Smooth muscle cell (in vitro differentiated cells): ENCODE measurements at regions not wholly inside any gene's neighbourhood (a gene's known extent, or its start where the extent isn't known, plus 50 kb on each side); places are given as distances from the start of the nearest gene placed in this dataset.
"Not testable (repeated sequence)": the region's sequence is repeated elsewhere in the genome, so short reads cannot be mapped to it uniquely, and the experiment has no call there.

Experiments used
- DNase-seq: peaks from one replicate; lab custom pipeline; 2025; ENCODE audit not compliant: unreplicated experiment; lab: John Stamatoyannopoulos, UW
- H2AFZ ChIP-seq: fragments of 200-600 bp; sonication (generic); 2 replicates; pipeline ENCODE4 v1.6.0; 2016; ENCODE audit warnings: antibody characterized with exemption, low read depth, mild to moderate bottlenecking
- H3F3A ChIP-seq: fragments of 200-600 bp; sonication (generic); 2 replicates; pipeline ENCODE4 v1.6.0; 2017; ENCODE audit warnings: antibody characterized with exemption, low read depth
- H3K27ac ChIP-seq: fragments of 200-600 bp; sonication (generic); 2 replicates; pipeline ENCODE4 v1.5.1; 2016; ENCODE audit warnings: low read depth, mild to moderate bottlenecking
- H3K27me3 ChIP-seq: fragments of 200-600 bp; sonication (generic); 2 replicates; pipeline ENCODE4 v1.6.1; 2016; ENCODE audit warnings: low read depth, mild to moderate bottlenecking
- H3K36me3 ChIP-seq: fragments of 200-600 bp; sonication (generic); 2 replicates; pipeline ENCODE4 v1.5.1; 2016; ENCODE audit warnings: low read depth
- H3K4me1 ChIP-seq: fragments of 200-600 bp; sonication (generic); 2 replicates; pipeline ENCODE4 v1.5.1; 2016; ENCODE audit warnings: low read depth
- H3K4me2 ChIP-seq: fragments of 200-600 bp; sonication (generic); 2 replicates; pipeline ENCODE4 v1.6.0; 2016; ENCODE audit warnings: mild to moderate bottlenecking
- H3K4me3 ChIP-seq: fragments of 200-600 bp; sonication (generic); 2 replicates; pipeline ENCODE4 v1.5.1; 2016; ENCODE audit warnings: mild to moderate bottlenecking
- H3K79me2 ChIP-seq: fragments of 200-600 bp; sonication (generic); 2 replicates; pipeline ENCODE4 v1.6.0; 2016; ENCODE audit warnings: low read depth, mild to moderate bottlenecking
- H3K9ac ChIP-seq: fragments of 200-600 bp; sonication (generic); 2 replicates; pipeline ENCODE4 v1.6.0; 2016; ENCODE audit warnings: low read depth
- H3K9me3 ChIP-seq: fragments of 200-600 bp; sonication (generic); replicated peaks from 2 replicates; pipeline ENCODE4 v1.5.1; 2016; ENCODE audit warnings: low read depth
- H4K20me1 ChIP-seq: fragments of 200-600 bp; sonication (generic); 2 replicates; pipeline ENCODE4 v1.6.0; 2016; ENCODE audit warnings: low read depth
- WGBS: methylation state at CpG from one replicate; pipeline ENCODE4 v1.1.7; 2016; ENCODE audit warnings: low lambda C conversion rate; 5-methylcytosine and 5-hydroxymethylcytosine counted together

- H3K9me3 ChIP-seq, H3K4me3 ChIP-seq, H3K27ac ChIP-seq, H4K20me1 ChIP-seq, H3F3A ChIP-seq, H3K4me1 ChIP-seq, H3K4me2 ChIP-seq, H3K27me3 ChIP-seq, H3K36me3 ChIP-seq, H2AFZ ChIP-seq, H3K9ac ChIP-seq, H3K79me2 ChIP-seq, DNase-seq: not testable (repeated sequence)
- WGBS, result 71% methylated on average over 5 of the region's 5 CpGs
Observed at GRCh38 chr4:118461435-118461834, 108.6 kb upstream of the PRSS12 start.

- not testable (repeated sequence) for H3K4me2 ChIP-seq, H4K20me1 ChIP-seq, H3K9me3 ChIP-seq, H3F3A ChIP-seq, H3K27ac ChIP-seq, H3K4me1 ChIP-seq, DNase-seq, H3K9ac ChIP-seq, H3K27me3 ChIP-seq, H3K36me3 ChIP-seq, H2AFZ ChIP-seq, H3K4me3 ChIP-seq, H3K79me2 ChIP-seq
- 66% methylated on average over 2 of the region's 2 CpGs for WGBS
Observed at GRCh38 chr4:118465831-118466230, 113.0 kb upstream of the PRSS12 start.

- H3K36me3 ChIP-seq, H3K9me3 ChIP-seq, H2AFZ ChIP-seq, H4K20me1 ChIP-seq, H3K79me2 ChIP-seq, H3F3A ChIP-seq, H3K4me1 ChIP-seq, H3K27me3 ChIP-seq, DNase-seq, H3K9ac ChIP-seq, H3K4me3 ChIP-seq: not testable (repeated sequence)
- Histone ChIP-seq H3K4me2 (peak overlapping the region; percentile 27), H3K27ac (peak overlapping the region; percentile 78)
- WGBS, result 20% methylated on average over 3 of the region's 3 CpGs
Observed at GRCh38 chr4:118474001-118474626, 121.3 kb upstream of the PRSS12 start.

GRCh38 chr4:118474771-118475170, 122.0 kb upstream of the PRSS12 start:
- Histone ChIP-seq H3K27ac (peak overlapping the region; percentile 78), H3K4me2 (peak overlapping the region; percentile 57)
- not testable (repeated sequence) for H3K9ac ChIP-seq, H4K20me1 ChIP-seq, H2AFZ ChIP-seq, H3K36me3 ChIP-seq, H3K27me3 ChIP-seq, H3K79me2 ChIP-seq, H3K4me3 ChIP-seq, H3K4me1 ChIP-seq, DNase-seq, H3K9me3 ChIP-seq, H3F3A ChIP-seq

- H3F3A ChIP-seq, H3K4me2 ChIP-seq, DNase-seq, H3K4me3 ChIP-seq, H3K79me2 ChIP-seq, H3K27ac ChIP-seq, H3K9ac ChIP-seq, H3K9me3 ChIP-seq, H2AFZ ChIP-seq, H3K4me1 ChIP-seq, H3K36me3 ChIP-seq, H3K27me3 ChIP-seq, H4K20me1 ChIP-seq: not testable (repeated sequence)
- 97% methylated on average over 3 of the region's 3 CpGs for WGBS
Observed at GRCh38 chr4:118475901-118476300, 123.1 kb upstream of the PRSS12 start.

- not testable (repeated sequence) for H3K9me3 ChIP-seq, H3K4me1 ChIP-seq, H3K36me3 ChIP-seq, H3K9ac ChIP-seq, H3K27ac ChIP-seq, H3K4me3 ChIP-seq, H3F3A ChIP-seq, DNase-seq, H2AFZ ChIP-seq, H3K79me2 ChIP-seq, H3K4me2 ChIP-seq, H4K20me1 ChIP-seq, H3K27me3 ChIP-seq
Observed at GRCh38 chr4:118477826-118478225, 125.0 kb upstream of the PRSS12 start.

- not testable (repeated sequence) for H3K4me3 ChIP-seq, H3K27me3 ChIP-seq, H3F3A ChIP-seq, H3K36me3 ChIP-seq, H4K20me1 ChIP-seq, DNase-seq, H3K4me1 ChIP-seq, H3K4me2 ChIP-seq, H3K27ac ChIP-seq, H3K9me3 ChIP-seq, H3K79me2 ChIP-seq, H3K9ac ChIP-seq
- H2AFZ ChIP-seq, result peak overlapping the region; percentile 26
- WGBS, result 76% methylated on average over 3 of the region's 3 CpGs
Observed at GRCh38 chr4:118485801-118486314, 133.1 kb upstream of the PRSS12 start.

GRCh38 chr4:118492963-118493362, 140.2 kb upstream of the PRSS12 start:
- not testable (repeated sequence) for H3K9me3 ChIP-seq, H3K79me2 ChIP-seq, H3K36me3 ChIP-seq, H3K4me3 ChIP-seq, H3F3A ChIP-seq, H3K4me2 ChIP-seq, H3K9ac ChIP-seq, H3K4me1 ChIP-seq, DNase-seq, H2AFZ ChIP-seq, H3K27ac ChIP-seq, H3K27me3 ChIP-seq, H4K20me1 ChIP-seq
- 91% methylated on average over 4 of the region's 4 CpGs for WGBS

GRCh38 chr4:118494437-118494836, 141.6 kb upstream of the PRSS12 start:
- H3K36me3 ChIP-seq, H2AFZ ChIP-seq: not testable (repeated sequence)

More at GRCh38 chr4:118494437-118494836, 141.6 kb upstream of the PRSS12 start:
- H3K27ac ChIP-seq, H3K27me3 ChIP-seq, DNase-seq, H3K4me3 ChIP-seq, H3K9me3 ChIP-seq, H3K79me2 ChIP-seq, H3K4me2 ChIP-seq, H3K9ac ChIP-seq, H3K4me1 ChIP-seq, H4K20me1 ChIP-seq, H3F3A ChIP-seq: not testable (repeated sequence)
- WGBS, result 93% methylated on average over 6 of the region's 6 CpGs
